Heart left ventricle (tissue), 16 donors: ENCODE measurements at regions not wholly inside any gene's neighbourhood (a gene's known extent, or its start where the extent isn't known, plus 50 kb on each side); places are given as distances from the start of the nearest gene placed in this dataset.

Source experiments
- ATAC-seq, 4 donors: fragments of 200-7000 bp; cut with Tn5 transposase; one replicate each; pipeline ENCODE4 v1.9.1; 2020 to 2022; ENCODE audit warnings: moderate library complexity in 4 of 4, mild to moderate bottlenecking in 3 of 4, moderate number of reproducible peaks in 1 of 4
- DNase-seq, 5 donors: peaks; one replicate each; pipeline ENCODE4 v3.0.0-alpha.2; 2020
- H3K27ac ChIP-seq, 12 donors: fragments of 200-600 bp; sonication (generic) in 4 of 12; one replicate each; pipeline versions ENCODE4 v1.5.0 to v1.8.0; 2016 to 2022; ENCODE audit warnings: mild to moderate bottlenecking in 2 of 12
- H3K27me3 ChIP-seq, 9 donors: fragments of 200-600 bp; sonication (generic) in 2 of 9; one replicate each; pipeline versions ENCODE4 v1.5.1 to v1.8.0; 2016 to 2022; ENCODE audit warnings: mild to moderate bottlenecking in 3 of 9
- H3K36me3 ChIP-seq, 9 donors: fragments of 200-600 bp; sonication (generic) in 2 of 9; one replicate each; pipeline versions ENCODE4 v1.5.0 to v1.8.0; 2018 to 2022; ENCODE audit warnings: mild to moderate bottlenecking in 2 of 9
- H3K4me1 ChIP-seq, 12 donors: fragments of 200-600 bp; sonication (generic) in 4 of 12; one replicate each; pipeline versions ENCODE4 v1.5.0 to v1.8.0; 2016 to 2022; ENCODE audit warnings: mild to moderate bottlenecking in 3 of 12
- H3K4me3 ChIP-seq, 12 donors: fragments of 200-600 bp; sonication (generic) in 4 of 12; one replicate each; pipeline versions ENCODE4 v1.5.0 to v1.8.0; 2017 to 2022; ENCODE audit warnings: mild to moderate bottlenecking in 9 of 12, moderate library complexity in 4 of 12
- H3K9me3 ChIP-seq, 12 donors: fragments of 200-600 bp; sonication (generic) in 4 of 12; one replicate each; pipeline versions ENCODE4 v1.5.0 to v1.8.0; 2016 to 2022; ENCODE audit warnings: mild to moderate bottlenecking in 1 of 12
- CTCF ChIP-seq, 12 donors: fragments of 200-600 bp; sonication (generic) in 4 of 12; IDR thresholded peaks; one replicate each; pipeline versions ENCODE4 v1.5.0 to v1.8.0; 2018 to 2022; ENCODE audit warnings: antibody characterized with exemption in 12 of 12, mild to moderate bottlenecking in 5 of 12
- POLR2A ChIP-seq, 2 donors: fragments of 450-650 bp; IDR thresholded peaks; one replicate each; pipeline ENCODE4 v1.6.1; 2017; ENCODE audit warnings: antibody characterized with exemption in 2 of 2, mild to moderate bottlenecking in 2 of 2, moderate library complexity in 2 of 2
- WGBS, 4 donors: extraction: QIAGEN DNeasy Blood & Tissue Kit in 2 of 4; methylation state at CpG; one replicate each; pipeline versions ENCODE4 v1.1.5 to v1.1.7; 2013 to 2018; 5-methylcytosine and 5-hydroxymethylcytosine counted together
- intact Hi-C, 10 donors: fragments of 100-400 bp; cut with DNase I; formaldehyde crosslinking; loops; one replicate each; pipeline versions ENCODE4 v1.11.1 to v1.14.2; 2022
- donor health status: ischemic (EF 13 %, LVEDD 7.1; RV severe dilation, severe dysfunction).
- donor health status: healthy with polysubstance abuse.
- donor health status: DM: no; HTN: yes; CAD: no.
- donor health status: DM: no; HTN: no; CAD: no.
- donor health status: ischemic (EF 25% LVEDD 6.9; RV normal size, moderate dysfunction).
- donor health status: ischemic (EF 25% LVEDD 5.7; RV mildly dilated, moderate dysfunction).
- donor health status: healthy.
- donor health status: DM: yes; HTN: yes; CAD: no.
- donor health status: ischemic (EF 35%, LVEDD 5.7; RV mildly dilated, moderate dysfunction).
- donor health status: nonischemic (EF 11% LVEDD 7.7; RV severe dilation, severe dysfunction).
- donor health status: DM: yes; HTN: yes; CAD: no.
- donor health status: PGD.
- donor health status: ischemic (EF 29% LVEDD 5.4; RV normal size, mild dysfunction).
- donor health status: nonischemic (EF 23%, LVEDD 6.1; RV moderate dilation, normal function).

- Histone ChIP-seq H3K4me1 (no peaks in the 10 kb centered on the region), H3K9me3 (no peaks in the 10 kb centered on the region), H3K36me3 (no peaks in the 10 kb centered on the region), H3K27ac (no peak overlapping the region), H3K27me3 (no peaks in the 10 kb centered on the region), H3K4me3 (no peak overlapping the region)
- ATAC-seq: no peak
- DNase-seq: no peak
- no peak for TF ChIP-seq CTCF (IDR thresholded peaks at IDR 0.05)
- TF ChIP-seq POLR2A (IDR thresholded peaks at IDR 0.05): no peak
- intact Hi-C loops: no loop called here
These were observed 177.8 kb upstream of the SFRP2 start for GRCh38 chr4:153966641-153967040.

GRCh38 chr4:153963216-153963615 is 174.3 kb upstream of the SFRP2 start:
- no peaks in the 10 kb centered on the region for H3K36me3 ChIP-seq
- no peaks in the 10 kb centered on the region for H3K27me3 ChIP-seq
- TF ChIP-seq POLR2A (IDR thresholded peaks at IDR 0.05) (no peak), CTCF (IDR thresholded peaks at IDR 0.05) (no peak)
- H3K27ac ChIP-seq: no peak overlapping the region
- intact Hi-C loops: no loop called here
- 81 to 91% (median 88%) methylated on average over 3 of the region's 3 CpGs for WGBS, 4 donors
- no peak for DNase-seq
- no peaks in the 10 kb centered on the region for H3K4me1 ChIP-seq
- ATAC-seq: no peak
- H3K4me3 ChIP-seq: no peak overlapping the region
- peaks cover 0 to 7% (median 0%) of the 10 kb centered on the region in 12 donors for H3K9me3 ChIP-seq

DNA sequence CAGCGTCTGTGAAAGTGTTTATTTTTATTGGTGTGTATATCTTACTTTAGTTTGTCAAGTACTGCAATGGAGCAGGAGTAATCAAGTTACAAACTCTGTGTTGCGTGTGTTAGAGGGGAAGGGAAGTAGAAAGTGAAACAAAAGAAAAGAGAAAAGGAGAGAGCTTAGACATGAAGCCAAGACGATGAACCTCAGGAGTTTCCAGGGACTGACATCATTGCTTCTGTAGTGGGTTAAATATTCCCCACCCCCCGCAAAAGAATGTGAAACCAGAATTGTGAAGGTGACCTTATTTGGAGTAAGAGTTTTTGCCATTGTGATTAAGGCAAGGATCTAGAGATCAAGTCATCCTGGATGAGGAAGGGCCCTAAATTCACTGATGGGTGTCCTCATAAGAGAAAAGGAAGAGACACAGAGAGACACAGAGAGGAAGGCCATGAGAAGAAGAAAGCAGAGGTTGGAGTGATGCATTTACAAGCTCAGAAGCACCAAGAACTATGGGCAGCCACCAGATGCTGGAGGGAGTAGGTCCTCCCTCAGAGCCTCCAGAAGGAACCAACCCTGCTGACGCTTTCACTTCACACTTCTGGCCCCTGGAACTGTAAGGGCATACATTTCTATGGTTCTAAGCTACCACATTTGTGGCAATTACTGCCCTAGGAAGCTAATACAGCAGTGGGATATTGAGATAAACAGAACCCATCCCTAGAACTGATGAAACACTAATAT is 173.6 kb upstream of the SFRP2 start:
- Histone ChIP-seq H3K4me3 (no peak overlapping the region), H3K4me1 (no peaks in the 10 kb centered on the region), H3K27ac (no peak overlapping the region), H3K36me3 (no peaks in the 10 kb centered on the region), H3K9me3 (peaks cover 0 to 7% (median 0%) of the 10 kb centered on the region in 12 donors), H3K27me3 (no peaks in the 10 kb centered on the region)
- no peak for ATAC-seq
- TF ChIP-seq POLR2A (IDR thresholded peaks at IDR 0.05) (no peak), CTCF (IDR thresholded peaks at IDR 0.05) (no peak)
- intact Hi-C loops: no loop called here
- no peak for DNase-seq
- 79 to 87% (median 85%) methylated on average over 5 of the region's 5 CpGs for WGBS, 4 donors

DNA sequence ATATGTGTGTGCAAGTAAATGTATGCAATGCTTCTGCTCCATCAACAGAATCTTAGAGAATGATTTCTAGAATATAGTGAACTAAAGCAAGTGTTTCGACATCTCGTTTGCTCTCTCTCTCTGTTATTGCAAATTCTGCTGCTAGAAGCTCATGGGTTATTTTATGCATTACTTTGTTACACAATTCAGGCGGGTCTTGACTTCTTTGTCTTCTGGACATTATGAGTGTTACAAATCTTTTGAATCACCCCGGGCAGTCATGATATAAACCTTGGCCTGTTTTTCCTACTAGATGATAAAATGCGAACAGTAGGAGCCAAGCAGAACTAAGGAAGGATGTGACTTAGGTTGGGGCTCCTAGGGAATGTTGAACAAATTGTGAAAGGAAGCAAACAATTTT is 166.4 kb upstream of the SFRP2 start:
- intact Hi-C loops: no loop called here
- TF ChIP-seq POLR2A (IDR thresholded peaks at IDR 0.05) (no peak), CTCF (IDR thresholded peaks at IDR 0.05) (no peak)
- Histone ChIP-seq H3K9me3 (peaks cover 0 to 7% (median 0%) of the 10 kb centered on the region in 12 donors), H3K4me1 (no peaks in the 10 kb centered on the region), H3K4me3 (no peak overlapping the region), H3K27ac (no peak overlapping the region), H3K36me3 (no peaks in the 10 kb centered on the region), H3K27me3 (no peaks in the 10 kb centered on the region)
- no peak for DNase-seq
- 82 to 89% (median 88%) methylated on average over 5 of the region's 5 CpGs for WGBS, 4 donors
- ATAC-seq: no peak
